22Rv1 (cell line): ENCODE measurements at regions not wholly inside any gene's neighbourhood (a gene's known extent, or its start where the extent isn't known, plus 50 kb on each side); places are given as distances from the start of the nearest gene placed in this dataset.

ENCODE experiments used
- H3K27ac ChIP-seq: fragments of 450-650 bp; 2 replicates; pipeline ENCODE4 v1.5.1; 2017
- ZFX ChIP-seq: fragments of 450-650 bp; IDR thresholded peaks from 2 replicates; pipeline ENCODE4 v1.6.1; 2017; ENCODE audit warnings: antibody characterized with exemption, borderline replicate concordance
- TF ChIP-seq, protein P1 (sequence below): fragments of 450-650 bp; IDR thresholded peaks from 2 replicates; pipeline ENCODE4 v1.5.1; 2017; ENCODE audit warnings: mild to moderate bottlenecking

DNA sequence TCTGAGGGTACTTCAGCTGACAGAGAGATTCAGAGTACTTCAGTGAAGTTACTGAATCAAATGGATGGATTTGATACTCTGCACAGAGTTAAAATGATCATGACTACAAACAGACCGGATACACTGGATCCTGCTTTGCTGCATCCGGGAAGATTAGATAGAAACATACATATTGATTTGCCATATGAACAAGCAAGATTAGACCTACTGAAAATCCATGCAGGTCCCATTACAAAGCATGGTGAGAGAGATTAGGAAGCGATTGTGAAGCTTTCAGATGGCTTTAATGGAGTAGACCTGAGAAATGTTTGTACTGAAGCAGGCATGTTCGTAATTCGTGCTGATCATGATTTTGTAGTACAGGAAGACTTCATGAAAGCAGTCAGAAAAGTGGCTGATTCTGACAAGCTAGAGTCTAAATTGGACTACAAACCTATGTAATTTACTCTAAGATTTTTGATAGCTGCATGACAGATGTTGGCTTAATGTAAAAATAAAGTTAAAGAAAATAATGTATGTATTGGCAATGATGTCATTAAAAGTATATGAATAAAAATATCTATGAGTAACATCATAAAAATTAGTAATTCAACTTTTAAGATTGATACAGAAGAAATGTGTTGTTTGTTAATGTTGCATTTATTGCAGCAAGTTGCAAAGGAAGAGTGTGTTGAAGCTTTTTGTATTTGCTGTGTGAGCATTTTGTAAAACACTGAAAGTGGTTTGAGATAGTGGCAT, 136.1 kb upstream of the RAP1B start:
- no peak overlapping the region for H3K27ac ChIP-seq
- no peak for TF ChIP-seq ZFX
- TF ChIP-seq, protein P1, sequence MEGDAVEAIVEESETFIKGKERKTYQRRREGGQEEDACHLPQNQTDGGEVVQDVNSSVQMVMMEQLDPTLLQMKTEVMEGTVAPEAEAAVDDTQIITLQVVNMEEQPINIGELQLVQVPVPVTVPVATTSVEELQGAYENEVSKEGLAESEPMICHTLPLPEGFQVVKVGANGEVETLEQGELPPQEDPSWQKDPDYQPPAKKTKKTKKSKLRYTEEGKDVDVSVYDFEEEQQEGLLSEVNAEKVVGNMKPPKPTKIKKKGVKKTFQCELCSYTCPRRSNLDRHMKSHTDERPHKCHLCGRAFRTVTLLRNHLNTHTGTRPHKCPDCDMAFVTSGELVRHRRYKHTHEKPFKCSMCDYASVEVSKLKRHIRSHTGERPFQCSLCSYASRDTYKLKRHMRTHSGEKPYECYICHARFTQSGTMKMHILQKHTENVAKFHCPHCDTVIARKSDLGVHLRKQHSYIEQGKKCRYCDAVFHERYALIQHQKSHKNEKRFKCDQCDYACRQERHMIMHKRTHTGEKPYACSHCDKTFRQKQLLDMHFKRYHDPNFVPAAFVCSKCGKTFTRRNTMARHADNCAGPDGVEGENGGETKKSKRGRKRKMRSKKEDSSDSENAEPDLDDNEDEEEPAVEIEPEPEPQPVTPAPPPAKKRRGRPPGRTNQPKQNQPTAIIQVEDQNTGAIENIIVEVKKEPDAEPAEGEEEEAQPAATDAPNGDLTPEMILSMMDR = no peak

DNA sequence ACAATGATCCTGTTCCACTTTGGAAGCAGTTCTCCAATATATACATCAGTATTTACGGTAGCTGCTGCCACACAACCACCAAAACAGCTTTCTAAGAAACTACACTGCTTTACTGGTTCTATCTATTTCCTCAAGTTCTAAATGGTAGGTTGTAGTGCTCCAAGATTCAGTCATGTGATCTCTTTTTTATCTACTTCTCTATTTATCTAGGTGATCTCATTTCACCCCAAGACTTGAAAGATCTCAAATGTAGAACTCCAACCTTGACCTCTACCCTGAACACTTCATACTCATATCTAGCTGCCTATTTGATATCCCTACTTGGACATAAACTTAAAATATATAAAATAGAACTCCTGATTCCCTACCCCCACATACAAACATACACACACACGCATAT, 133.9 kb upstream of the RAP1B start:
- no peak overlapping the region for H3K27ac ChIP-seq
- no peak for TF ChIP-seq ZFX
- TF ChIP-seq, protein P1 = no peak

DNA sequence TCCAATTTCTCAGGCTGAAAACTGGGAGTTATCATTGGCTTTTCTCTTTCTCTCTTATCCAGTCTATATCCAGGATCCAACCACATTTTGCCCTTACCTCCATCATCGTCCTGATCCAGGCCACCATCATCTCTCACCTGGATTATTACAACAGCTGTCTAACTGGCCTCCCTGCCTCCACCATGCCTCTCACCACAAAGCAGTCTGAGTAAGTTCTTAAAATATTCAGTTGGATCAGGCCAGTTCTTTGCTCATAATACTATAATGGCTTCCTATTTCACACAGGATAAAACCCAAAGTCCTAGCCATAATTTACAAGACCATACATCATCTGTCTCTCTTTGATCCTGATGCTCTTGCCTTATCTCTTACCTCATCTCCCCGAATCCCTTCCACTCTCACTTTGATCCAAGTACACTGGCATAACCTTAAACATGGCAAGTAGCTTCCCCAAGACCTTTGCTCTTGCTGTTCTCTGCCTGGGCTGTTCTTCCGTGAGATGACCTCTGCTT, 133.4 kb upstream of the RAP1B start:
- TF ChIP-seq, protein P1 = no peak
- TF ChIP-seq ZFX = no peak
- H3K27ac ChIP-seq = no peak overlapping the region

DNA sequence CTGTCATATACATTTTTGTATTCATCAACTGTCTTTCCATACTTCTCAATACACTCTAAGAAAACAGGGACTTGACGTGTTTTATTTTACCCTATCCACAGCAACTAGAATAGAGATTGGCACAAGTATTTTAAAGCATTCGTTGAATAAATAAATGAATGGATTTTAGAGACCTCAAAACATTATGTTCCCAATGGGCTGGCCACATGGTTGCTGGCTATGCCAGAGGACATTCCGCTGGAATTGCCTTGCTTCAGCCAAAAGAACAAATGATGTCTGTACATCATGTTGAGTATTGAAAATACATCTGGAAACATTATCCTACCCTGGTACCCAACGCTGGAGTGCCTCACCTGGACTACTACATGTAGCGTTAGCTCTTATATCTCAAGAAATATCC, 132.8 kb upstream of the RAP1B start:
- TF ChIP-seq, protein P1 = no peak
- no peak for TF ChIP-seq ZFX
- no peak overlapping the region for H3K27ac ChIP-seq

GRCh38 chr12:68478516-68479260, 132.0 kb upstream of the RAP1B start:
- TF ChIP-seq, protein P1 = no peak
- H3K27ac ChIP-seq = no peak overlapping the region

GRCh38 chr12:68479261-68479895, 131.3 kb upstream of the RAP1B start:
- H3K27ac ChIP-seq = no peak overlapping the region
- TF ChIP-seq, protein P1 = no peak
- no peak for TF ChIP-seq ZFX
